ENCODE measurements at regions not wholly inside any gene's neighbourhood (a gene's known extent, or its start where the extent isn't known, plus 50 kb on each side); places are given as distances from the start of the nearest gene placed in this dataset.

- no peak for TF ChIP-seq CTCF (IDR thresholded peaks at IDR 0.05)
- TF ChIP-seq POLR2AphosphoS5 (IDR thresholded peaks at IDR 0.05), result no peak
- TF ChIP-seq EP300 (IDR thresholded peaks at IDR 0.05), result no peak
Measured at GRCh38 chr6:101150226-101150625, 243.3 kb upstream of the GRIK2 start.
